Fibroblast of mammary gland (primary cell): ENCODE measurements at regions not wholly inside any gene's neighbourhood (a gene's known extent, or its start where the extent isn't known, plus 50 kb on each side); places are given as distances from the start of the nearest gene placed in this dataset.
"Not testable (repeated sequence)": the region's sequence is repeated elsewhere in the genome, so short reads cannot be mapped to it uniquely, and the experiment has no call there.

Experiments
- DNase-seq: peaks from one replicate; pipeline ENCODE4 v3.0.0-alpha.2; 2010; ENCODE audit warnings: low read depth
- H3K4me3 ChIP-seq: 2 replicates; pipeline ENCODE4 v1.5.1; 2011; ENCODE audit warnings: low read depth, mild to moderate bottlenecking, low read length, moderate library complexity; ENCODE audit not compliant: control insufficient read depth
- CTCF ChIP-seq: conservative IDR thresholded peaks from 2 replicates; pipeline ENCODE4 v1.5.1; 2011; ENCODE audit warnings: low read depth, low read length, inconsistent platforms; ENCODE audit not compliant: control insufficient read depth, insufficient read depth

- no peak for DNase-seq
- no peak overlapping the region for H3K4me3 ChIP-seq
- TF ChIP-seq CTCF = no peak
Observed at GRCh38 chr4:103947617-103948016, 227.8 kb upstream of the TACR3 start.

DNA sequence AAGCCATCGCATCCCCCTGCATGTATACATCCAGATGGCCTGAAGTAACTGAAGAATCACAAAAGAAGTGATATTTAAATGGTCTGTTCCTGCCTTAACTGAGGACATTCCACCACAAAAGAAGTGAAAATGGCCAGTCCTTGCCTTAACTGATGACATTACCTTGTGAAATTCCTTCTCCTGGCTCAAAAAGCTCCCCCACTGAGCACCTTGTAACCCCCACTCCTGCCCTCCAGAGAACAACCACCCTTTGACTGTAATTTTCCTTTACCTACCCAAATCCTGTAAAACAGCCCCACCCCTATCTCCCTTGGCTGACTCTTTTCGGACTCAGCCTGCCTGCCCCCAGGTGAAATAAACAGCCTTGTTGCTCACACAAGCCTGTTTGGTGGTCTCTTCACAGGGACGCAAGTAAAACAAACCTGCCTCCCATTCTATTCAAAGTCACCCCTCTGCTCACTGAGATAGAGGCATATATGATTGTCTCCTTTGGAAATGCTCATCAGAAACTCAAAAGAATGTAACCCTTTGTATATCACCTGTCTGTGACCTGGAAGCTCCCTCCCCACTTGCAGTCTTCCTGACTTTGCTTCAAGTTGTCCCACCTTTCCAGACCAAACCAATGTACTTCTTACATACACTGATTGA is 227.0 kb upstream of the TACR3 start:
- DNase-seq, H3K4me3 ChIP-seq: not testable (repeated sequence)

DNA sequence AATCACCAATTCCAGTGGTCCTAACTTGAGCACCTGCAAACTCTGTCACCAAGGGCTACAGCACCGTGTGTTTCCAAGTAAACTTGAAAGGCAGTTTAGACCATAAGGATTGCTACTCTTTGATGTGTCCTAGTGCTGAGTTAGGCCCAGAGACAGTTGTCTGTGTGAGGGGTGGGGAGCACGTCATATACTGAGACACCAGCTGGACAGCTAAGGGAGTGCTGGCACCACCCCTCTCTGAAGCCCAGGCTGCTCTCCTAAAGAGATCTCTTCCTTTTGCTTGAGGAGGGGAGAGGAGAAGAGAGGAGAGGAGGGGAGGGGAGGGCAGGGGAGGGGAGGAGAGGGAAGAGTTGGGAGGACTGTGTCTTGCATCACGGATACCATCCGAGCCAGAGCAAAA is 218.7 kb upstream of the TACR3 start:
- TF ChIP-seq CTCF = no peak
- no peak for DNase-seq
- no peak overlapping the region for H3K4me3 ChIP-seq

- no peak for DNase-seq
- H3K4me3 ChIP-seq = no peak overlapping the region
- no peak for TF ChIP-seq CTCF
Observed at GRCh38 chr4:103936653-103937145, 216.9 kb upstream of the TACR3 start.

- DNase-seq = peak; percentile 67
- H3K4me3 ChIP-seq = no peak overlapping the region
- peak; percentile 57 for TF ChIP-seq CTCF
Observed at GRCh38 chr4:103934178-103934789, 214.5 kb upstream of the TACR3 start.

DNA sequence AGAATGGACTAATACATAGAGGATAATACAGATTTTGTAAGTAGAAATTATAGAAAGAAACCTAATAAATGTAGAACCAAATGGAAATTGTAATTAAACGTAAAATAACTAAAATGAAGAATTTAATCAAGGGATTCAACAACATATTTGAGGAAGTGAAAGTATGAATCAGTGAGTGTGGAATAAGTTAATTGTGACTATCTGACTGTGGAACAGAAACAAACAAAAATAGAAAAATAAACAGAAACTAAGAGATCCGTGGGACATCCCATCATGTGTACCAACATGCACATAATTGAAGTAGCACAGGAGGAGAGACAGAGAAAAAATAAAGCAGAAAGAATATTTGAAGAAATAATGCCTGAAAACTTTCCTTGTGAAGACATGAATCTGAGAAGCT is 208.6 kb upstream of the TACR3 start:
- TF ChIP-seq CTCF = no peak
- no peak for DNase-seq
- no peak overlapping the region for H3K4me3 ChIP-seq

- TF ChIP-seq CTCF = no peak
- no peak for DNase-seq
- no peak overlapping the region for H3K4me3 ChIP-seq
Observed at GRCh38 chr4:103923551-103923950, 203.8 kb upstream of the TACR3 start.
